ENCODE measurements at regions not wholly inside any gene's neighbourhood (a gene's known extent, or its start where the extent isn't known, plus 50 kb on each side); places are given as distances from the start of the nearest gene placed in this dataset.

DNA sequence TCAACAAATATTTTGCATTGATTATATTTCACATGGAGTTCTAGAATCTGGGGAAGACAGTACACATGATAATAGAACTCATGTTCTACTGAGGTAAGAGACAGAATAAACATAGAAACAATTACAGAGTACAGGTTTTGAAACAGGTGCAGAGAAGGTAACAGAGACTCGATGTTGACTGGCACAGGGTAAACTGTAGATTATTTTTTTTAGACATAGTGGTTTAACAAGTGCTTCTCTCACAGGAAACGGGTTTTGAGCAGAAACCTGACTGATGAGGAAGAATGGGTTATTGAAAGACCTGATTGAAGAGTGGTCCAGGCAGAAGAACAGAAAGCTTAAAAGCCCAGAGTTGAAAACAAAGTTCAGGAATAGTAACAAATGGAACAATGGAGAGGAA lies 1002.5 kb upstream of the FAM98A start:
- ChIA-PET CTCF (ENCODE audit: unreplicated experiment) (interaction anchor here (0.6 kb wide), 1 partner anchor 1187 kb away, joined by 3 read pairs; no protein-coding TSS in a partner anchor), POLR2A (interaction anchor here (0.6 to 0.7 kb wide), 3 partner anchors 9 to 202 kb away, joined by 3 to 4 read pairs (median 3); no protein-coding TSS in a partner anchor)
- Histone ChIP-seq H4K20me1 (ENCODE audit: insufficient read depth, low read length) (no peaks in the 10 kb centered on the region), H3K27ac (ENCODE audit: low read depth, low read length, poor library complexity, severe bottlenecking) (no peak overlapping the region), H3K4me1 (ENCODE audit: insufficient read depth, low read length, poor library complexity, severe bottlenecking) (no peaks in the 10 kb centered on the region), H3K4me2 (ENCODE audit: low read length) (no peak overlapping the region), H3K9me3 (ENCODE audit: low read length) (no peaks in the 10 kb centered on the region), H3K36me3 (ENCODE audit: insufficient read depth, low read length) (no peaks in the 10 kb centered on the region), H3K4me3 (ENCODE audit: low read depth, low read length, poor library complexity, severe bottlenecking) (no peak overlapping the region), H2AFZ (ENCODE audit: low read length) (no peak overlapping the region), H3K79me2 (ENCODE audit: insufficient read depth, low read depth, low read length) (no peaks in the 10 kb centered on the region), H3K9me2 (ENCODE audit: insufficient read depth, low read length) (no peaks in the 10 kb centered on the region)
- no peak for DNase-seq (ENCODE audit: low spot score)
- TF ChIP-seq EZH2phosphoT487 (IDR thresholded peaks at IDR 0.05; ENCODE audit: borderline replicate concordance, low read depth, low read length), result no peak
- TF ChIP-seq, protein P1, sequence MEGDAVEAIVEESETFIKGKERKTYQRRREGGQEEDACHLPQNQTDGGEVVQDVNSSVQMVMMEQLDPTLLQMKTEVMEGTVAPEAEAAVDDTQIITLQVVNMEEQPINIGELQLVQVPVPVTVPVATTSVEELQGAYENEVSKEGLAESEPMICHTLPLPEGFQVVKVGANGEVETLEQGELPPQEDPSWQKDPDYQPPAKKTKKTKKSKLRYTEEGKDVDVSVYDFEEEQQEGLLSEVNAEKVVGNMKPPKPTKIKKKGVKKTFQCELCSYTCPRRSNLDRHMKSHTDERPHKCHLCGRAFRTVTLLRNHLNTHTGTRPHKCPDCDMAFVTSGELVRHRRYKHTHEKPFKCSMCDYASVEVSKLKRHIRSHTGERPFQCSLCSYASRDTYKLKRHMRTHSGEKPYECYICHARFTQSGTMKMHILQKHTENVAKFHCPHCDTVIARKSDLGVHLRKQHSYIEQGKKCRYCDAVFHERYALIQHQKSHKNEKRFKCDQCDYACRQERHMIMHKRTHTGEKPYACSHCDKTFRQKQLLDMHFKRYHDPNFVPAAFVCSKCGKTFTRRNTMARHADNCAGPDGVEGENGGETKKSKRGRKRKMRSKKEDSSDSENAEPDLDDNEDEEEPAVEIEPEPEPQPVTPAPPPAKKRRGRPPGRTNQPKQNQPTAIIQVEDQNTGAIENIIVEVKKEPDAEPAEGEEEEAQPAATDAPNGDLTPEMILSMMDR (conservative IDR thresholded peaks at IDR 0.05; ENCODE audit: low read length), result no peak
- intact Hi-C loops (cut with micrococcal nuclease; ENCODE audit: unreplicated experiment), result no loop called here
- BruUV-seq (replicated peaks), result no TSS peak

DNA sequence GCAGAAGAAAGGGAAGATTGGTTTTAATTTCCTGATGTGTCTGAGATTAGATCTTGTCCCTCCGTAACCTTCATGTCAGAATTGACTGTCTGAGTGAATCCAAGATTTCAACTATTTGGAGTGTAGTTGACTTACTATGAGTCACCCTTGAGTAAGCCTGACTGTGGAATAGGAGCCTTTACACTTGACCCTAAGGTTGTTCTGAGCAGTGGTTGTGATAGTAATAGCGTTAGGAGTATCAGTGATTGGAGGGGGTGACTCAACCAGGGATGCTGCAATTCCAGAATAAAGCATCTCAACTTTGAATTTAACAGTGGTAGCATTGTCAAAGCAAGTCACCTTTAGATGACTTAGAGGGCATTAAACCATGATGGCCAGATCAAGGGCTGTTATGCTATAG lies 979.5 kb upstream of the FAM98A start:
- no peak overlapping the region for H2AFZ ChIP-seq (ENCODE audit: low read length)
- no peak overlapping the region for H3K27ac ChIP-seq (ENCODE audit: low read depth, low read length, poor library complexity, severe bottlenecking)
- H3K4me1 ChIP-seq (ENCODE audit: insufficient read depth, low read length, poor library complexity, severe bottlenecking), result no peaks in the 10 kb centered on the region
- ChIA-PET POLR2A (no interaction called here), CTCF (ENCODE audit: unreplicated experiment) (no interaction called here)
- TF ChIP-seq EZH2phosphoT487 (IDR thresholded peaks at IDR 0.05; ENCODE audit: borderline replicate concordance, low read depth, low read length), result no peak
- TF ChIP-seq, protein P1 (conservative IDR thresholded peaks at IDR 0.05; ENCODE audit: low read length), result no peak
- H3K79me2 ChIP-seq (ENCODE audit: insufficient read depth, low read depth, low read length), result no peaks in the 10 kb centered on the region
- H3K9me3 ChIP-seq (ENCODE audit: low read length), result no peaks in the 10 kb centered on the region
- DNase-seq (ENCODE audit: low spot score), result no peak
- H3K9me2 ChIP-seq (ENCODE audit: insufficient read depth, low read length), result no peaks in the 10 kb centered on the region
- no peaks in the 10 kb centered on the region for H4K20me1 ChIP-seq (ENCODE audit: insufficient read depth, low read length)
- no peak overlapping the region for H3K4me2 ChIP-seq (ENCODE audit: low read length)
- no TSS peak for BruUV-seq (replicated peaks)
- no peaks in the 10 kb centered on the region for H3K36me3 ChIP-seq (ENCODE audit: insufficient read depth, low read length)
- no peak overlapping the region for H3K4me3 ChIP-seq (ENCODE audit: low read depth, low read length, poor library complexity, severe bottlenecking)
- intact Hi-C loops (cut with micrococcal nuclease; ENCODE audit: unreplicated experiment), result no loop called here

DNA sequence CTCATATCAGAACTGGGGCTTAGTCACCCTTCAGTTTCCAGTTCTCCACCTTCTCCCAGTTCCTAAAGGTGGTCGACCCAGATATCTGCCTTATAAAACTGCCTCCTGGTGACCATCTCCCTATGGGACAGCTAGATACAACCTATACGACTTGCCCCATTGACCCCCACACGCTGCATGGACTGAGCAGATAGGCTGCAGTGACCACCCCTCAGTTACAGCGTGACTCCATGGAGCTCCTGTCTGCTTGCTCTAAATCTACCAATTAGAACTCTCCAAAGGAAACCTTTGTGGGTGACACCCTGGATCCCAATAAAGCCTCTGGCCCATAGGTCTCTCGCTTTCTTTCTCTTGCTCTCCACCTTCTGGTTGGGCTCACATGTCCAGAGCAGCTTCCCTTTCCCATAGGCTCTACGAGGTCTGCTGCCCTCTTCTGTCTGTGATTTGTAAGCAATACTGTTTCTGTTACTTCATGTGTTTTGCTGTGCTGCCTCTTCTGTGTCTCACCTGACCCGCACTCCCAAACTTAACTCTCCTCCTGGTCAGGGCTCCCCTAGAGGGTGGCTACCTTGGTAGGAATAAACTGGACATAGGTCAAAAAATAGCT lies 971.3 kb upstream of the FAM98A start:
- ChIA-PET POLR2A (no interaction called here), CTCF (ENCODE audit: unreplicated experiment) (no interaction called here)
- H3K79me2 ChIP-seq (ENCODE audit: insufficient read depth, low read depth, low read length), result no peaks in the 10 kb centered on the region
- H2AFZ ChIP-seq (ENCODE audit: low read length), result no peak overlapping the region
- no peaks in the 10 kb centered on the region for H3K9me2 ChIP-seq (ENCODE audit: insufficient read depth, low read length)
- intact Hi-C loops (cut with micrococcal nuclease; ENCODE audit: unreplicated experiment), result no loop called here
- H4K20me1 ChIP-seq (ENCODE audit: insufficient read depth, low read length), result no peaks in the 10 kb centered on the region
- H3K4me3 ChIP-seq (ENCODE audit: low read depth, low read length, poor library complexity, severe bottlenecking), result no peak overlapping the region
- H3K36me3 ChIP-seq (ENCODE audit: insufficient read depth, low read length), result no peaks in the 10 kb centered on the region
- peak; percentile 5 for DNase-seq (ENCODE audit: low spot score)
- no TSS peak for BruUV-seq (replicated peaks)
- H3K9me3 ChIP-seq (ENCODE audit: low read length), result no peaks in the 10 kb centered on the region
- no peak for TF ChIP-seq EZH2phosphoT487 (IDR thresholded peaks at IDR 0.05; ENCODE audit: borderline replicate concordance, low read depth, low read length)
- TF ChIP-seq, protein P1 (conservative IDR thresholded peaks at IDR 0.05; ENCODE audit: low read length), result peak; percentile 56
- H3K4me1 ChIP-seq (ENCODE audit: insufficient read depth, low read length, poor library complexity, severe bottlenecking), result no peaks in the 10 kb centered on the region
- no peak overlapping the region for H3K4me2 ChIP-seq (ENCODE audit: low read length)
- no peak overlapping the region for H3K27ac ChIP-seq (ENCODE audit: low read depth, low read length, poor library complexity, severe bottlenecking)

Measured in OCI-LY7 (cell line).